GM23338 (cell line): ENCODE measurements at regions not wholly inside any gene's neighbourhood (a gene's known extent, or its start where the extent isn't known, plus 50 kb on each side); places are given as distances from the start of the nearest gene placed in this dataset.

Source experiments
- ATAC-seq: fragments of 200-7000 bp; cut with Tn5 transposase; 3 replicates; pipeline ENCODE4 v1.9.1; 2020
- DNase-seq: peaks from one replicate; pipeline ENCODE4 v3.0.0-alpha.2; 2015; ENCODE audit warnings: low spot score
- H2AFZ ChIP-seq: fragments of 200-600 bp; sonication (generic); 2 replicates; pipeline ENCODE4 v1.8.0; 2016; ENCODE audit warnings: antibody characterized with exemption, mild to moderate bottlenecking, moderate library complexity
- H3F3A ChIP-seq: fragments of 200-600 bp; sonication (generic); replicated peaks from 2 replicates; pipeline ENCODE4 v1.8.0; 2017; ENCODE audit warnings: antibody characterized with exemption, mixed run types, low read depth
- H3K27ac ChIP-seq: fragments of 200-600 bp; sonication (generic); 2 replicates; pipeline ENCODE4 v1.6.1; 2016; ENCODE audit warnings: low read depth
- H3K27me3 ChIP-seq: fragments of 200-600 bp; sonication (generic); 2 replicates; pipeline ENCODE4 v1.8.0; 2016; ENCODE audit warnings: mild to moderate bottlenecking, mixed run types, moderate library complexity; ENCODE audit not compliant: insufficient read depth
- H3K36me3 ChIP-seq: fragments of 200-600 bp; sonication (generic); 2 replicates; pipeline ENCODE4 v1.8.0; 2016; ENCODE audit warnings: mild to moderate bottlenecking; ENCODE audit not compliant: insufficient read depth
- H3K4me1 ChIP-seq: fragments of 200-600 bp; sonication (generic); 2 replicates; pipeline ENCODE4 v1.8.0; 2016; ENCODE audit warnings: mild to moderate bottlenecking, moderate library complexity; ENCODE audit not compliant: insufficient read depth
- H3K4me2 ChIP-seq: fragments of 200-600 bp; sonication (generic); 2 replicates; pipeline ENCODE4 v1.7.1; 2017; ENCODE audit warnings: mixed run types
- H3K4me3 ChIP-seq: fragments of 200-600 bp; sonication (generic); 2 replicates; pipeline ENCODE4 v1.6.1; 2016; ENCODE audit warnings: mixed run types
- H3K79me2 ChIP-seq: fragments of 200-600 bp; sonication (generic); replicated peaks from 2 replicates; pipeline ENCODE4 v1.8.0; 2017; ENCODE audit warnings: mild to moderate bottlenecking; ENCODE audit not compliant: insufficient read depth
- H3K9me2 ChIP-seq: fragments of 200-600 bp; sonication (generic); 2 replicates; pipeline ENCODE4 v1.8.0; 2017; ENCODE audit not compliant: insufficient read depth
- H4K20me1 ChIP-seq: fragments of 200-600 bp; sonication (generic); replicated peaks from 2 replicates; pipeline ENCODE4 v1.8.0; 2017; ENCODE audit warnings: mild to moderate bottlenecking; ENCODE audit not compliant: insufficient read depth
- H3K27ac Mint-ChIP-seq: 2 replicates; pipeline ENCODE4 v1.8.0; 2020; ENCODE audit warnings: inconsistent platforms, mild to moderate bottlenecking, moderate library complexity, mixed read lengths
- H3K27me3 Mint-ChIP-seq: 3 replicates; pipeline ENCODE4 v1.8.0; 2022; ENCODE audit warnings: low read depth, mild to moderate bottlenecking, moderate library complexity, mixed read lengths, inconsistent platforms; ENCODE audit not compliant: insufficient read depth, poor library complexity
- H3K36me3 Mint-ChIP-seq: 3 replicates; pipeline ENCODE4 v1.8.0; 2021; ENCODE audit warnings: low read depth, mild to moderate bottlenecking, inconsistent platforms, moderate library complexity, mixed read lengths
- H3K4me1 Mint-ChIP-seq: 3 replicates; pipeline ENCODE4 v1.8.0; 2020; ENCODE audit warnings: mild to moderate bottlenecking, inconsistent platforms, mixed read lengths
- H3K4me3 Mint-ChIP-seq: 3 replicates; pipeline ENCODE4 v1.8.0; 2021; ENCODE audit warnings: moderate library complexity, mild to moderate bottlenecking, inconsistent platforms, mixed read lengths
- H3K9me3 Mint-ChIP-seq: 3 replicates; pipeline ENCODE4 v1.8.0; 2020; ENCODE audit warnings: moderate library complexity, mild to moderate bottlenecking, inconsistent platforms, mixed read lengths
- JUNB ChIP-seq: IDR thresholded peaks from one replicate; pipeline ENCODE4 v1.6.1; 2016; ENCODE audit warnings: antibody characterized with exemption; ENCODE audit not compliant: unreplicated experiment
- NANOG ChIP-seq: IDR thresholded peaks from 2 replicates; pipeline ENCODE4 v1.6.1; 2016; ENCODE audit warnings: antibody characterized with exemption, borderline replicate concordance
- STAT1 ChIP-seq: IDR thresholded peaks from one replicate; pipeline ENCODE4 v1.6.1; 2016; ENCODE audit warnings: antibody characterized with exemption; ENCODE audit not compliant: unreplicated experiment
- ZNF331 ChIP-seq: fragments of 250-450 bp; sonication (Bioruptor Pico); IDR thresholded peaks from 2 replicates; pipeline ENCODE4 v1.5.0; 2020; ENCODE audit warnings: low read depth, mild to moderate bottlenecking, moderate library complexity
- TF ChIP-seq, protein P1 (sequence below): fragments of 250-450 bp; sonication (Bioruptor Pico); IDR thresholded peaks from 2 replicates; pipeline ENCODE4 v1.5.0; 2020; ENCODE audit warnings: mild to moderate bottlenecking, moderate library complexity
- TF ChIP-seq, protein P2 (sequence below): IDR thresholded peaks from one replicate; pipeline ENCODE4 v1.6.1; 2018; ENCODE audit warnings: antibody characterized with exemption; ENCODE audit not compliant: unreplicated experiment
- TF ChIP-seq, protein P3 (sequence below), 2 experiments: fragments of 200-600 bp in 1 of 2; sonication (generic) in 1 of 2; conservative IDR thresholded peaks; 2 replicates each; pipeline versions ENCODE4 v1.5.1 to v1.6.1; 2016 to 2017; ENCODE audit warnings: antibody characterized with exemption in 2 of 2, low read depth in 2 of 2, mild to moderate bottlenecking in 2 of 2, moderate library complexity in 1 of 2

DNA sequence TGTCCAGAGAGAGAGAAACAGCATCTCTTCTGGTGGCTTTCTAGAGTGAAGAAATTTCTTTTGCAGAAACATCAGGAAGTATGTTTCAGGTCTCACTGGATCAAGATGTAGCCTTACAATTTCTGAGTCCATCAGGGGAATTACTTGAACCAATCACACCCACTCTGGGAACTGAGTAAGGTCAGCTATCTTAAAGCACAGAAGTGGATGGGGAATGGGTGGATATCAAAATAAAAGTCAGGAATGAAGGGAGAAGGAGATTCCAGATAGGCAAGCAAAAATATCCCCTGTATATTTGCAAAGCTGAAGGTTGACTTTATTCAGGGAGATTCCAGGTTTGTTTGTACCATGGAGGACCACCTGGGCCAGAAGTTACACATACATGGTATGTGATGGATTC is 188.0 kb downstream of the CYRIA start (continued):
- TF ChIP-seq, protein P1, sequence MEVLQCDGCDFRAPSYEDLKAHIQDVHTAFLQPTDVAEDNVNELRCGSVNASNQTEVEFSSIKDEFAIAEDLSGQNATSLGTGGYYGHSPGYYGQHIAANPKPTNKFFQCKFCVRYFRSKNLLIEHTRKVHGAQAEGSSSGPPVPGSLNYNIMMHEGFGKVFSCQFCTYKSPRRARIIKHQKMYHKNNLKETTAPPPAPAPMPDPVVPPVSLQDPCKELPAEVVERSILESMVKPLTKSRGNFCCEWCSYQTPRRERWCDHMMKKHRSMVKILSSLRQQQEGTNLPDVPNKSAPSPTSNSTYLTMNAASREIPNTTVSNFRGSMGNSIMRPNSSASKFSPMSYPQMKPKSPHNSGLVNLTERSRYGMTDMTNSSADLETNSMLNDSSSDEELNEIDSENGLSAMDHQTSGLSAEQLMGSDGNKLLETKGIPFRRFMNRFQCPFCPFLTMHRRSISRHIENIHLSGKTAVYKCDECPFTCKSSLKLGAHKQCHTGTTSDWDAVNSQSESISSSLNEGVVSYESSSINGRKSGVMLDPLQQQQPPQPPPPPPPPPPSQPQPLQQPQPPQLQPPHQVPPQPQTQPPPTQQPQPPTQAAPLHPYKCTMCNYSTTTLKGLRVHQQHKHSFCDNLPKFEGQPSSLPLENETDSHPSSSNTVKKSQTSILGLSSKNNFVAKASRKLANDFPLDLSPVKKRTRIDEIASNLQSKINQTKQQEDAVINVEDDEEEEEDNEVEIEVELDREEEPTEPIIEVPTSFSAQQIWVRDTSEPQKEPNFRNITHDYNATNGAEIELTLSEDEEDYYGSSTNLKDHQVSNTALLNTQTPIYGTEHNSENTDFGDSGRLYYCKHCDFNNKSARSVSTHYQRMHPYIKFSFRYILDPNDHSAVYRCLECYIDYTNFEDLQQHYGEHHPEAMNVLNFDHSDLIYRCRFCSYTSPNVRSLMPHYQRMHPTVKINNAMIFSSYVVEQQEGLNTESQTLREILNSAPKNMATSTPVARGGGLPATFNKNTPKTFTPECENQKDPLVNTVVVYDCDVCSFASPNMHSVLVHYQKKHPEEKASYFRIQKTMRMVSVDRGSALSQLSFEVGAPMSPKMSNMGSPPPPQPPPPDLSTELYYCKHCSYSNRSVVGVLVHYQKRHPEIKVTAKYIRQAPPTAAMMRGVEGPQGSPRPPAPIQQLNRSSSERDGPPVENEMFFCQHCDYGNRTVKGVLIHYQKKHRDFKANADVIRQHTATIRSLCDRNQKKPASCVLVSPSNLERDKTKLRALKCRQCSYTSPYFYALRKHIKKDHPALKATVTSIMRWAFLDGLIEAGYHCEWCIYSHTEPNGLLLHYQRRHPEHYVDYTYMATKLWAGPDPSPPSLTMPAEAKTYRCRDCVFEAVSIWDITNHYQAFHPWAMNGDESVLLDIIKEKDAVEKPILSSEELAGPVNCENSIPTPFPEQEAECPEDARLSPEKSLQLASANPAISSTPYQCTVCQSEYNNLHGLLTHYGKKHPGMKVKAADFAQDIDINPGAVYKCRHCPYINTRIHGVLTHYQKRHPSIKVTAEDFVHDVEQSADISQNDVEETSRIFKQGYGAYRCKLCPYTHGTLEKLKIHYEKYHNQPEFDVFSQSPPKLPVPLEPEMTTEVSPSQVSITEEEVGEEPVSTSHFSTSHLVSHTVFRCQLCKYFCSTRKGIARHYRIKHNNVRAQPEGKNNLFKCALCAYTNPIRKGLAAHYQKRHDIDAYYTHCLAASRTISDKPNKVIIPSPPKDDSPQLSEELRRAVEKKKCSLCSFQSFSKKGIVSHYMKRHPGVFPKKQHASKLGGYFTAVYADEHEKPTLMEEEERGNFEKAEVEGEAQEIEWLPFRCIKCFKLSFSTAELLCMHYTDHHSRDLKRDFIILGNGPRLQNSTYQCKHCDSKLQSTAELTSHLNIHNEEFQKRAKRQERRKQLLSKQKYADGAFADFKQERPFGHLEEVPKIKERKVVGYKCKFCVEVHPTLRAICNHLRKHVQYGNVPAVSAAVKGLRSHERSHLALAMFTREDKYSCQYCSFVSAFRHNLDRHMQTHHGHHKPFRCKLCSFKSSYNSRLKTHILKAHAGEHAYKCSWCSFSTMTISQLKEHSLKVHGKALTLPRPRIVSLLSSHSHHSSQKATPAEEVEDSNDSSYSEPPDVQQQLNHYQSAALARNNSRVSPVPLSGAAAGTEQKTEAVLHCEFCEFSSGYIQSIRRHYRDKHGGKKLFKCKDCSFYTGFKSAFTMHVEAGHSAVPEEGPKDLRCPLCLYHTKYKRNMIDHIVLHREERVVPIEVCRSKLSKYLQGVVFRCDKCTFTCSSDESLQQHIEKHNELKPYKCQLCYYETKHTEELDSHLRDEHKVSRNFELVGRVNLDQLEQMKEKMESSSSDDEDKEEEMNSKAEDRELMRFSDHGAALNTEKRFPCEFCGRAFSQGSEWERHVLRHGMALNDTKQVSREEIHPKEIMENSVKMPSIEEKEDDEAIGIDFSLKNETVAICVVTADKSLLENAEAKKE (CRISPR knock-in tag) = no peak
- TF ChIP-seq NANOG = no peak

DNA sequence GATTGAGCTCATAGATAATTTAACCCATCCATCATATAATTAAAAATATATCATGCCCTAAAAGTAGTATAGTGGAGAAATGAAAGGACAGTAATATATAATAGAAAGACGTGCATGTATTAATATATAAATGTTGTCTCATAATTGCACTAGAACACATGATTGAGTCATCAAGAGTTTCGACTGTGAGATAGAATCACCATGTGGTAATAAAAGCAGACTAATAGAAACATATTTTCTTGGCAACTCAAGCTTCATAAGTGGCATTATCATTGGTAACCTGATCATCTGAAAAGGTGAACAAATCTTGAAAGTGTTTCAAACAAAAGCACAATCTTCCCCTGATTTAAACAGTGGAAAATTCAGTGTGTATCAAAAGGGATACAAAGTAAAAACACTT is 188.8 kb downstream of the CYRIA start:
- Histone ChIP-seq H3K79me2 (no peaks in the 10 kb centered on the region), H3K27ac (no peak overlapping the region), H4K20me1 (no peaks in the 10 kb centered on the region), H3K4me3 (no peak overlapping the region), H3K4me1 (no peaks in the 10 kb centered on the region), H2AFZ (no peak overlapping the region), H3K36me3 (no peaks in the 10 kb centered on the region), H3F3A (no peaks in the 10 kb centered on the region), H3K27me3 (no peaks in the 10 kb centered on the region), H3K4me2 (no peak overlapping the region), H3K9me2 (peaks cover 8% of the 10 kb centered on the region)
- Mint-ChIP-seq H3K27me3 (no peaks in the 10 kb centered on the region), H3K9me3 (no peaks in the 10 kb centered on the region), H3K4me3 (no peak overlapping the region), H3K36me3 (no peaks in the 10 kb centered on the region), H3K4me1 (no peaks in the 10 kb centered on the region), H3K27ac (no peak overlapping the region)
- no peak for DNase-seq
- ATAC-seq = no peak
- TF ChIP-seq, protein P2, sequence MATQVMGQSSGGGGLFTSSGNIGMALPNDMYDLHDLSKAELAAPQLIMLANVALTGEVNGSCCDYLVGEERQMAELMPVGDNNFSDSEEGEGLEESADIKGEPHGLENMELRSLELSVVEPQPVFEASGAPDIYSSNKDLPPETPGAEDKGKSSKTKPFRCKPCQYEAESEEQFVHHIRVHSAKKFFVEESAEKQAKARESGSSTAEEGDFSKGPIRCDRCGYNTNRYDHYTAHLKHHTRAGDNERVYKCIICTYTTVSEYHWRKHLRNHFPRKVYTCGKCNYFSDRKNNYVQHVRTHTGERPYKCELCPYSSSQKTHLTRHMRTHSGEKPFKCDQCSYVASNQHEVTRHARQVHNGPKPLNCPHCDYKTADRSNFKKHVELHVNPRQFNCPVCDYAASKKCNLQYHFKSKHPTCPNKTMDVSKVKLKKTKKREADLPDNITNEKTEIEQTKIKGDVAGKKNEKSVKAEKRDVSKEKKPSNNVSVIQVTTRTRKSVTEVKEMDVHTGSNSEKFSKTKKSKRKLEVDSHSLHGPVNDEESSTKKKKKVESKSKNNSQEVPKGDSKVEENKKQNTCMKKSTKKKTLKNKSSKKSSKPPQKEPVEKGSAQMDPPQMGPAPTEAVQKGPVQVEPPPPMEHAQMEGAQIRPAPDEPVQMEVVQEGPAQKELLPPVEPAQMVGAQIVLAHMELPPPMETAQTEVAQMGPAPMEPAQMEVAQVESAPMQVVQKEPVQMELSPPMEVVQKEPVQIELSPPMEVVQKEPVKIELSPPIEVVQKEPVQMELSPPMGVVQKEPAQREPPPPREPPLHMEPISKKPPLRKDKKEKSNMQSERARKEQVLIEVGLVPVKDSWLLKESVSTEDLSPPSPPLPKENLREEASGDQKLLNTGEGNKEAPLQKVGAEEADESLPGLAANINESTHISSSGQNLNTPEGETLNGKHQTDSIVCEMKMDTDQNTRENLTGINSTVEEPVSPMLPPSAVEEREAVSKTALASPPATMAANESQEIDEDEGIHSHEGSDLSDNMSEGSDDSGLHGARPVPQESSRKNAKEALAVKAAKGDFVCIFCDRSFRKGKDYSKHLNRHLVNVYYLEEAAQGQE = no peak
- TF ChIP-seq STAT1 = no peak
- no peak for TF ChIP-seq JUNB
- no peak for TF ChIP-seq ZNF331 (CRISPR knock-in tag)
- TF ChIP-seq, protein P3, sequence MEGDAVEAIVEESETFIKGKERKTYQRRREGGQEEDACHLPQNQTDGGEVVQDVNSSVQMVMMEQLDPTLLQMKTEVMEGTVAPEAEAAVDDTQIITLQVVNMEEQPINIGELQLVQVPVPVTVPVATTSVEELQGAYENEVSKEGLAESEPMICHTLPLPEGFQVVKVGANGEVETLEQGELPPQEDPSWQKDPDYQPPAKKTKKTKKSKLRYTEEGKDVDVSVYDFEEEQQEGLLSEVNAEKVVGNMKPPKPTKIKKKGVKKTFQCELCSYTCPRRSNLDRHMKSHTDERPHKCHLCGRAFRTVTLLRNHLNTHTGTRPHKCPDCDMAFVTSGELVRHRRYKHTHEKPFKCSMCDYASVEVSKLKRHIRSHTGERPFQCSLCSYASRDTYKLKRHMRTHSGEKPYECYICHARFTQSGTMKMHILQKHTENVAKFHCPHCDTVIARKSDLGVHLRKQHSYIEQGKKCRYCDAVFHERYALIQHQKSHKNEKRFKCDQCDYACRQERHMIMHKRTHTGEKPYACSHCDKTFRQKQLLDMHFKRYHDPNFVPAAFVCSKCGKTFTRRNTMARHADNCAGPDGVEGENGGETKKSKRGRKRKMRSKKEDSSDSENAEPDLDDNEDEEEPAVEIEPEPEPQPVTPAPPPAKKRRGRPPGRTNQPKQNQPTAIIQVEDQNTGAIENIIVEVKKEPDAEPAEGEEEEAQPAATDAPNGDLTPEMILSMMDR (conservative IDR thresholded peaks at IDR 0.05; ENCODE audit: low read depth in 2 of 2) = no peak
